Thyroid gland (tissue), 4 donors: ENCODE measurements at regions not wholly inside any gene's neighbourhood (a gene's known extent, or its start where the extent isn't known, plus 50 kb on each side); places are given as distances from the start of the nearest gene placed in this dataset.

Experiments used
- DNase-seq, 2 donors: peaks; one replicate each; pipeline ENCODE4 v3.0.0-alpha.2; 2019
- H3K27ac ChIP-seq, 3 donors: fragments of 200-600 bp; sonication (generic); 1 replicate in 2 of 3; 2 replicates in 1 of 3; pipeline ENCODE4 v1.5.1; 2016 to 2019; ENCODE audit warnings: mild to moderate bottlenecking in 1 of 3, moderate library complexity in 1 of 3
- H3K27me3 ChIP-seq: fragments of 200-600 bp; sonication (generic); one replicate; pipeline ENCODE4 v1.5.1; 2019
- H3K36me3 ChIP-seq, 2 donors: fragments of 200-600 bp; sonication (generic); one replicate each; pipeline ENCODE4 v1.5.1; 2016 to 2019
- H3K4me1 ChIP-seq, 2 donors: fragments of 200-600 bp; sonication (generic); one replicate each; pipeline ENCODE4 v1.5.1; 2017 to 2019
- H3K4me3 ChIP-seq, 3 donors: fragments of 200-600 bp; sonication (generic); replicated peaks in 1 of 3; 1 replicate in 2 of 3; 2 replicates in 1 of 3; pipeline ENCODE4 v1.5.1; 2016; ENCODE audit warnings: mild to moderate bottlenecking in 1 of 3
- H3K9me3 ChIP-seq: fragments of 200-600 bp; sonication (generic); one replicate; pipeline ENCODE4 v1.5.1; 2017
- POLR2A ChIP-seq, 2 donors: fragments of 450-650 bp; IDR thresholded peaks; one replicate each; pipeline ENCODE4 v1.6.1; 2017; ENCODE audit warnings: antibody characterized with exemption in 2 of 2, mild to moderate bottlenecking in 2 of 2, moderate library complexity in 1 of 2
- WGBS, 2 donors: methylation state at CpG; one replicate each; pipeline ENCODE4 v1.1.5; 2017; 5-methylcytosine and 5-hydroxymethylcytosine counted together
- intact Hi-C: fragments of 100-400 bp; cut with DNase I; formaldehyde crosslinking; loops from one replicate; pipeline ENCODE4 v1.15.1; 2023
- TF ChIP-seq, protein P1 (sequence below), 6 experiments: fragments of 200-600 bp in 3 of 6; fragments of 450-650 bp in 3 of 6; sonication (generic) in 3 of 6; IDR thresholded peaks; one replicate each; pipeline ENCODE4 v1.5.1; 2016 to 2019; ENCODE audit warnings: antibody characterized with exemption in 6 of 6, mild to moderate bottlenecking in 2 of 6, inconsistent platforms in 1 of 6, moderate library complexity in 1 of 6

DNA sequence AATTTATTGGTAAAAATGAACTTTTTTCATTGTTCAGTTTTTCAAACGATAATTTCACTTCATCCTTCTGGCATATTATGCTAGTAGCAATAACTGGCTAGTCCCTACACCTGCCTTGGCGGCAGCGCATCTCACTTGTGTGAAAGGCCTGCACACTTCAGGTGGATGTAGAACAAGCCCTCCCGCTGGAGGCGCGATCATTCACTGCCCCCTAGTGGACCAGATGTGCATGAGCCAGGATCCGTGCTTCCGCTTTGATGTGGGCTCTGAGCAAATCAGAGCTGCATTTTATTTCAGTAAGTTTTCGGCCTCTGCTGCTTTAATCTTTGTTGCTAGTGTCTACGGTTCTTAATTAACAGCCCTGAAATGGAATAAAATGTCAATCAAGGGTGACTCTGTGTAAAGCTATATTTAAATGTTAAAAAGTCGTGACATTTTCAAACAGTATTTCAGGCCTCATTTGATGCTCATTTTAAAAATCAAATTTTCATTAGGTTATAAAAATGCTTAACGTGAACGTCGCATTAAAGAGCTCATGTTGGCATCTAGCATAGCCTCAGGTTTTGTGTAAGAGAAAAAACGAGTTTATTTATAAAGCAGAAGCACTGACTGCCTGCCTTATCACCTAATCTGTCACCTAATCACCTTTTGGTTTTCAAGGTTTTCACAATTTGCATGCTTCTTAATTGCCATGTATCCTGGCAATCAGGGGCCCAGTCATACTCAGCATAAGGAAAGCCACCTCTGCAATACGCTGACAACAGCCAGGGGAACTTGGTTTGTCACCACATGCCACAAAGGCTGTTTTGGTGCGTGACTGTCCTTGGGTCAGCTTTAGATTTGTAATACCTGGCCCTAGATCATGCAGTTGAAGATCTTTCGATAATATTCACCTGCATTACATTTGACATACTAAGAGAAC is 112.2 kb downstream of the TEX26 start:
- no peak overlapping the region for H3K4me3 ChIP-seq
- peak; percentile 71 to 78 for DNase-seq
- no peak for TF ChIP-seq POLR2A (IDR thresholded peaks at IDR 0.05)
- TF ChIP-seq, protein P1, sequence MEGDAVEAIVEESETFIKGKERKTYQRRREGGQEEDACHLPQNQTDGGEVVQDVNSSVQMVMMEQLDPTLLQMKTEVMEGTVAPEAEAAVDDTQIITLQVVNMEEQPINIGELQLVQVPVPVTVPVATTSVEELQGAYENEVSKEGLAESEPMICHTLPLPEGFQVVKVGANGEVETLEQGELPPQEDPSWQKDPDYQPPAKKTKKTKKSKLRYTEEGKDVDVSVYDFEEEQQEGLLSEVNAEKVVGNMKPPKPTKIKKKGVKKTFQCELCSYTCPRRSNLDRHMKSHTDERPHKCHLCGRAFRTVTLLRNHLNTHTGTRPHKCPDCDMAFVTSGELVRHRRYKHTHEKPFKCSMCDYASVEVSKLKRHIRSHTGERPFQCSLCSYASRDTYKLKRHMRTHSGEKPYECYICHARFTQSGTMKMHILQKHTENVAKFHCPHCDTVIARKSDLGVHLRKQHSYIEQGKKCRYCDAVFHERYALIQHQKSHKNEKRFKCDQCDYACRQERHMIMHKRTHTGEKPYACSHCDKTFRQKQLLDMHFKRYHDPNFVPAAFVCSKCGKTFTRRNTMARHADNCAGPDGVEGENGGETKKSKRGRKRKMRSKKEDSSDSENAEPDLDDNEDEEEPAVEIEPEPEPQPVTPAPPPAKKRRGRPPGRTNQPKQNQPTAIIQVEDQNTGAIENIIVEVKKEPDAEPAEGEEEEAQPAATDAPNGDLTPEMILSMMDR (IDR thresholded peaks at IDR 0.05), result peak; percentile 81 to 95 (median 86)
- H3K4me1 ChIP-seq, result peaks cover 19 to 25% of the 10 kb centered on the region in 2 donors
- H3K9me3 ChIP-seq, result no peaks in the 10 kb centered on the region
- WGBS, 2 donors, result 32% methylated on average over 18 of the region's 18 CpGs
- H3K27ac ChIP-seq, result peak overlapping the region in 2 of 3 donors; percentile 74 to 86
- intact Hi-C loops, result loop anchor here (10.0 kb wide), 2 partner anchors 130 to 900 kb away; no protein-coding TSS in a partner anchor
- H3K27me3 ChIP-seq, result no peaks in the 10 kb centered on the region
- H3K36me3 ChIP-seq, result no peaks in the 10 kb centered on the region

- no peak for DNase-seq
- H3K27ac ChIP-seq, result no peak overlapping the region
- intact Hi-C loops, result loop anchor here (10.0 kb wide), 2 partner anchors 131 to 899 kb away; no protein-coding TSS in a partner anchor
- TF ChIP-seq, protein P1 (IDR thresholded peaks at IDR 0.05), result no peak
- no peak for TF ChIP-seq POLR2A (IDR thresholded peaks at IDR 0.05)
- H3K27me3 ChIP-seq, result no peaks in the 10 kb centered on the region
- no peaks in the 10 kb centered on the region for H3K36me3 ChIP-seq
- H3K9me3 ChIP-seq, result no peaks in the 10 kb centered on the region
- H3K4me1 ChIP-seq, result peaks cover 19 to 25% of the 10 kb centered on the region in 2 donors
- no peak overlapping the region for H3K4me3 ChIP-seq
- WGBS, 2 donors, result 27 to 54% methylated on average over 8 to 16 of the region's 16 CpGs
These were observed 111.5 kb downstream of the TEX26 start for GRCh38 chr13:31043957-31044356.

DNA sequence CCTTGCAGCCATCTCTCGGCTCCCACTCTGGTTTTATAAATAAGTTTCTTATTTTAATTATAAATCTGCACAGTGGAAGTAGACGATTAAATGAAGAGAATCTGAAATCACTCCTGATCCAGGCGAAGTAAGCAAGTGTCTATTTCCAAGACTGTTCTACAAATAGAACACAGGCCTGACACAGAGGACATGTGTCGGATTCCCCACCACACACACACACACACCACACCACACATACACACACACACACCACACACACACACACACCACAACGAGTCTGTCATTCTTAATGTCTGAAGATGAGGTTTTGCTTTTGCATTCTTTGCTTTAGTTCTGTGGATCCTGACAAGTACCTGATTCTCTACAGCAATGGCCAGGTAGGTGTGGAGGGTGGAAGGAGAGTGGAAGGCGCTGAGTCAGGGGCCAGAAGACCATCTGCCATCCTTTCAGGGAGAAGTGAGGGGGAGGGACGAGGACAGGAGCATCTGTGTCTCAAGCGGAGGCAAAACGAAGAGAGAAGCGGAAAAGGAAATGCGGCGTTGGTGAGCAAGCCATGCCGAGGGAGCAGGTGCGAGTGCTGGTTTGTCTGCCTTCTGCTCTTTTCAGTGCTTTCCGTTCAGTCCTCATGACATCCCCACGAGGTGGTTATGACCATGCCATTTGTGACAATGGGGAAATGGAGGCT is 110.2 kb downstream of the TEX26 start:
- TF ChIP-seq, protein P1 (IDR thresholded peaks at IDR 0.05), result no peak
- no peak for TF ChIP-seq POLR2A (IDR thresholded peaks at IDR 0.05)
- Histone ChIP-seq H3K27me3 (no peaks in the 10 kb centered on the region), H3K27ac (no peak overlapping the region), H3K4me3 (no peak overlapping the region), H3K9me3 (no peaks in the 10 kb centered on the region), H3K4me1 (peaks cover 19 to 25% of the 10 kb centered on the region in 2 donors), H3K36me3 (no peaks in the 10 kb centered on the region)
- 90 to 92% methylated on average over 16 of the region's 16 CpGs for WGBS, 2 donors
- no peak for DNase-seq
- intact Hi-C loops, result loop anchor here (10.0 kb wide), 2 partner anchors 132 to 898 kb away; no protein-coding TSS in a partner anchor

DNA sequence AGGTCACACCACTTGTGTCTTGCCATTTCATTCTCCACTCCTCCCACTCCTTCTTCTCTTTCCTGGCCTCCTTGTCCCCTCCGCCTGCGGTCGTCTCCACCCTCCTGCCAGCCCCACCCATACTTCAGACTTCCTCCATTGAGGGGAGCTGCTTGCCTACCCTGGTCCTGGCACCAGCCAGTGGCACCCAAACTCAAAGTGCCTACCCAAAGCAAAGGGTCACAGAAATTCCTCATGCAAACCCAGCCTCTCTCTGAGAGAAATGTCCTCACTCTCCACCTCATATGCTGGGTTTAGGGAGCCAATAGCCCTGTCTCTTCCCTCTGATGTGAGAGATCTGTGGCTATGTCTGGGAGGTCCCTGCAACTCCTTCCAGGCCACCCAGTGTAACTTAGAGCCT is 109.6 kb downstream of the TEX26 start:
- no peak overlapping the region for H3K27ac ChIP-seq
- H3K9me3 ChIP-seq, result no peaks in the 10 kb centered on the region
- TF ChIP-seq, protein P1 (IDR thresholded peaks at IDR 0.05), result no peak
- no peak for TF ChIP-seq POLR2A (IDR thresholded peaks at IDR 0.05)
- peaks cover 19 to 23% of the 10 kb centered on the region in 2 donors for H3K4me1 ChIP-seq
- DNase-seq, result no peak
- intact Hi-C loops, result loop anchor here (10.0 kb wide), 2 partner anchors 133 to 897 kb away; no protein-coding TSS in a partner anchor
- 62 to 69% methylated on average over 3 of the region's 3 CpGs for WGBS, 2 donors
- H3K27me3 ChIP-seq, result no peaks in the 10 kb centered on the region
- H3K36me3 ChIP-seq, result no peaks in the 10 kb centered on the region
- no peak overlapping the region for H3K4me3 ChIP-seq
